ENCODE measurements at regions not wholly inside any gene's neighbourhood (a gene's known extent, or its start where the extent isn't known, plus 50 kb on each side); places are given as distances from the start of the nearest gene placed in this dataset.
A peak's percentile ranks its signal among the peaks of the same experiment; 100 is the strongest.

DNA sequence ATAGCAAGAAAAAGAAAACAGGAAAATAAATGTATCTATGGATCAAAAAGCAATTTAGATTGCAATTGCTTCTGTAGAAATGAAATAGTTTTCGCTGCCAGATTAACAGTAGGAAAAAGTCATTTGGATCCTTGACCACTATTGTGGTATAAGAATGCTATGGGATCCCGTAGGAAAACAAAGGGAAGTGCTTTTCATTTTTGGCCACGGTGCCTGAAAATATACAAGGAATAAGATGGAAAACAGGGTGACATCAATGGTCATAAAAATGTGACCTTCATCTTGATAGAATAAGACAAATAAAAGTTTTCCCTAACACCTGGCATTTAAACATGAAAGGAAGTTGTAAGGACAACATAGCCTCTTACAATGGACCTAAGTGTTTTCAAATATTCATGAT is 622.8 kb downstream of the DACH1 start:
- Histone ChIP-seq H3K4me3 (ENCODE audit: low read length, poor library complexity, severe bottlenecking) (no peak overlapping the region), H2AFZ (ENCODE audit: low read length) (no peak overlapping the region), H3K9me3 (ENCODE audit: insufficient read depth, low read depth, low read length) (no peaks in the 10 kb centered on the region), H3K4me2 (ENCODE audit: low read depth, low read length, poor library complexity, severe bottlenecking) (no peak overlapping the region), H3F3A (ENCODE audit: low read depth) (no peaks in the 10 kb centered on the region), H4K20me1 (ENCODE audit: insufficient read depth, low read length, poor library complexity, severe bottlenecking) (no peaks in the 10 kb centered on the region), H3K4me1 (ENCODE audit: insufficient read depth, low read length, poor library complexity, severe bottlenecking) (no peaks in the 10 kb centered on the region), H3K9ac (ENCODE audit: low read depth, low read length, poor library complexity, severe bottlenecking) (no peak overlapping the region), H3K79me2 (ENCODE audit: insufficient read depth, low read length) (no peaks in the 10 kb centered on the region), H3K27me3 (ENCODE audit: insufficient read depth, low read length, poor library complexity, severe bottlenecking) (no peaks in the 10 kb centered on the region), H3K9me2 (replicated peaks; ENCODE audit: low read depth, low read length) (no peaks in the 10 kb centered on the region), H3K36me3 (ENCODE audit: insufficient read depth, low read length) (no peaks in the 10 kb centered on the region)
- TF ChIP-seq EZH2phosphoT487 (IDR thresholded peaks at IDR 0.05; ENCODE audit: borderline replicate concordance) = no peak
- TF ChIP-seq, protein P1, sequence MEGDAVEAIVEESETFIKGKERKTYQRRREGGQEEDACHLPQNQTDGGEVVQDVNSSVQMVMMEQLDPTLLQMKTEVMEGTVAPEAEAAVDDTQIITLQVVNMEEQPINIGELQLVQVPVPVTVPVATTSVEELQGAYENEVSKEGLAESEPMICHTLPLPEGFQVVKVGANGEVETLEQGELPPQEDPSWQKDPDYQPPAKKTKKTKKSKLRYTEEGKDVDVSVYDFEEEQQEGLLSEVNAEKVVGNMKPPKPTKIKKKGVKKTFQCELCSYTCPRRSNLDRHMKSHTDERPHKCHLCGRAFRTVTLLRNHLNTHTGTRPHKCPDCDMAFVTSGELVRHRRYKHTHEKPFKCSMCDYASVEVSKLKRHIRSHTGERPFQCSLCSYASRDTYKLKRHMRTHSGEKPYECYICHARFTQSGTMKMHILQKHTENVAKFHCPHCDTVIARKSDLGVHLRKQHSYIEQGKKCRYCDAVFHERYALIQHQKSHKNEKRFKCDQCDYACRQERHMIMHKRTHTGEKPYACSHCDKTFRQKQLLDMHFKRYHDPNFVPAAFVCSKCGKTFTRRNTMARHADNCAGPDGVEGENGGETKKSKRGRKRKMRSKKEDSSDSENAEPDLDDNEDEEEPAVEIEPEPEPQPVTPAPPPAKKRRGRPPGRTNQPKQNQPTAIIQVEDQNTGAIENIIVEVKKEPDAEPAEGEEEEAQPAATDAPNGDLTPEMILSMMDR (conservative IDR thresholded peaks at IDR 0.05; ENCODE audit: low read length) = no peak

DNA sequence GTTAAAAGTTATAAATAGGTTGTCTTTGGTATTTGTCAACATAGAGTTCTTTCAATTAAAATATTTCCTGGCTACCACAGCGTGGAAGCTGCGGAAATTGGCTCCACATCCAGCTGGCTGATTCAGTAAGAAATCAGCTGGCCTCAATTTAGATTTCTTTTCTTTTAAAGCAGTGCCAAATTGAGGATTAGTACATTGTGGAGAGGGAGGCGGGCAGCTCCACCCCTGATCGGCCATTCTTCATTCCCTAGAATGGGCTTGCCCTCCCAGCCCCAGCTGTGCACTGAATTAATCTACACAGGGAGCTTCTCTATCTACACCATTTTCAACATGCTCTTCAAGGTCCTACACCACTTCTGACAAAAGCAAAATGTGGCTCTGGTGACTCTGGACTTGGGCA is 624.8 kb downstream of the DACH1 start:
- H3K9ac ChIP-seq (ENCODE audit: low read depth, low read length, poor library complexity, severe bottlenecking) = no peak overlapping the region
- no peaks in the 10 kb centered on the region for H3K36me3 ChIP-seq (ENCODE audit: insufficient read depth, low read length)
- H3K4me2 ChIP-seq (ENCODE audit: low read depth, low read length, poor library complexity, severe bottlenecking) = no peak overlapping the region
- no peaks in the 10 kb centered on the region for H3K9me2 ChIP-seq (replicated peaks; ENCODE audit: low read depth, low read length)
- H3K79me2 ChIP-seq (ENCODE audit: insufficient read depth, low read length) = no peaks in the 10 kb centered on the region
- no peaks in the 10 kb centered on the region for H3K4me1 ChIP-seq (ENCODE audit: insufficient read depth, low read length, poor library complexity, severe bottlenecking)
- H3F3A ChIP-seq (ENCODE audit: low read depth) = no peaks in the 10 kb centered on the region
- no peak overlapping the region for H2AFZ ChIP-seq (ENCODE audit: low read length)
- H3K9me3 ChIP-seq (ENCODE audit: insufficient read depth, low read depth, low read length) = no peaks in the 10 kb centered on the region
- no peaks in the 10 kb centered on the region for H4K20me1 ChIP-seq (ENCODE audit: insufficient read depth, low read length, poor library complexity, severe bottlenecking)
- TF ChIP-seq EZH2phosphoT487 (IDR thresholded peaks at IDR 0.05; ENCODE audit: borderline replicate concordance) = no peak
- TF ChIP-seq, protein P1 (conservative IDR thresholded peaks at IDR 0.05; ENCODE audit: low read length) = no peak
- no peak overlapping the region for H3K4me3 ChIP-seq (ENCODE audit: low read length, poor library complexity, severe bottlenecking)
- H3K27me3 ChIP-seq (ENCODE audit: insufficient read depth, low read length, poor library complexity, severe bottlenecking) = no peaks in the 10 kb centered on the region

DNA sequence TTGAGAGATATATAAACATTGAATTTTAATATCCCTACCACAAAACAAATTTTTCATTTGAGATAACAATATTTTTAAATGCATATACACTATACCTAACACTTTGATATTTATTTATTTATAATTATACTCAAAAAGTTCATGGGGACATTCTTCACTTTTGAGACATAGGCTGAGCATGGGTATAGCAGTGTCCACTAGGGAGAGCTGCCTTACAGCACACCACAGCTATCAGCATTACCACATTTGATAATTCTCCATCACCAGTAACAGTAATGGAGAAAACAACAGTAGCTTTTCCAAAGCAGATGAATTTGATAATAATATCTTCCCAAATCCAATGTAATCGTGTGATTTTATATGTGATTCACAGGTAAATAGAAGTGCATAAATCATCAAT is 626.1 kb downstream of the DACH1 start:
- Histone ChIP-seq H3K4me2 (ENCODE audit: low read depth, low read length, poor library complexity, severe bottlenecking) (no peak overlapping the region), H3K27me3 (ENCODE audit: insufficient read depth, low read length, poor library complexity, severe bottlenecking) (no peaks in the 10 kb centered on the region), H3K4me3 (ENCODE audit: low read length, poor library complexity, severe bottlenecking) (no peak overlapping the region), H3F3A (ENCODE audit: low read depth) (no peaks in the 10 kb centered on the region), H2AFZ (ENCODE audit: low read length) (no peak overlapping the region), H3K36me3 (ENCODE audit: insufficient read depth, low read length) (no peaks in the 10 kb centered on the region), H3K9me2 (replicated peaks; ENCODE audit: low read depth, low read length) (no peaks in the 10 kb centered on the region), H4K20me1 (ENCODE audit: insufficient read depth, low read length, poor library complexity, severe bottlenecking) (no peaks in the 10 kb centered on the region), H3K4me1 (ENCODE audit: insufficient read depth, low read length, poor library complexity, severe bottlenecking) (no peaks in the 10 kb centered on the region), H3K79me2 (ENCODE audit: insufficient read depth, low read length) (no peaks in the 10 kb centered on the region), H3K9me3 (ENCODE audit: insufficient read depth, low read depth, low read length) (no peaks in the 10 kb centered on the region), H3K9ac (ENCODE audit: low read depth, low read length, poor library complexity, severe bottlenecking) (no peak overlapping the region)
- TF ChIP-seq EZH2phosphoT487 (IDR thresholded peaks at IDR 0.05; ENCODE audit: borderline replicate concordance) = no peak
- TF ChIP-seq, protein P1 (conservative IDR thresholded peaks at IDR 0.05; ENCODE audit: low read length) = peak; percentile 41

Data from Loucy (cell line).